HepG2 (cell line): ENCODE measurements at regions not wholly inside any gene's neighbourhood (a gene's known extent, or its start where the extent isn't known, plus 50 kb on each side); places are given as distances from the start of the nearest gene placed in this dataset.

ENCODE experiments used
- ATAC-seq: fragments of 200-7000 bp; cut with Tn5 transposase; 3 replicates; pipeline ENCODE4 v1.9.1; 2020; ENCODE audit warnings: mild to moderate bottlenecking, moderate library complexity
- BruUV-seq: library from RNA; stranded (reverse); fragments of 400-500 nt; replicated peaks from 2 replicates; lab custom pipeline; 2021; lab: Mats Ljungman, UMichigan
- CTCF ChIA-PET: fragments of 300-600 bp; formaldehyde crosslinking; extraction: SDS; loops from one replicate; lab custom pipeline; 2021; ENCODE audit warnings: low total read pairs, inconsistent platforms, low intra/inter-chr PET ratio; lab: Yijun Ruan, JAX
- POLR2A ChIA-PET: fragments of 350-600 bp; sonication (Branson Sonifier 250); formaldehyde crosslinking; loops from one replicate; lab custom pipeline; 2020; ENCODE audit warnings: antibody characterized with exemption, inconsistent platforms; lab: Yijun Ruan, JAX
- DNase-seq: peaks from one replicate; pipeline ENCODE4 v3.0.0-alpha.2; 2015; ENCODE audit warnings: low spot score
- FAIRE-seq: peaks from 3 replicates; lab custom pipeline; 2011; peaks lifted over from hg19 to GRCh38; lab: Jason Lieb, UNC
- H2AFZ ChIP-seq: one replicate; pipeline ENCODE4 v1.6.1; 2011; ENCODE audit warnings: low read length, inconsistent platforms
- H3K27ac ChIP-seq: fragments of 300-600 bp; 3 replicates; pipeline ENCODE4 v1.8.0; 2011; ENCODE audit warnings: mixed run types, mild to moderate bottlenecking, mixed read lengths, low read length, inconsistent platforms; ENCODE audit not compliant: insufficient read depth; ENCODE audit errors: extremely low read length
- H3K27me3 ChIP-seq, 2 experiments: fragments of 200-600 bp in 1 of 2; 2 replicates in 1 of 2; 3 replicates in 1 of 2; pipeline versions ENCODE4 v1.6.0 to v1.8.0; 2011; ENCODE audit warnings: low read length in 2 of 2, mild to moderate bottlenecking in 2 of 2, moderate library complexity in 2 of 2, inconsistent platforms in 1 of 2; ENCODE audit not compliant: insufficient read depth in 2 of 2, control insufficient read depth in 1 of 2
- H3K36me3 ChIP-seq, 2 experiments: fragments of 200-600 bp in 1 of 2; replicated peaks in 1 of 2; 2 replicates in 1 of 2; 3 replicates in 1 of 2; pipeline versions ENCODE4 v1.5.1 to v1.8.0; 2011; ENCODE audit warnings: low read length in 2 of 2, inconsistent platforms in 1 of 2; ENCODE audit not compliant: insufficient read depth in 2 of 2, control insufficient read depth in 1 of 2
- H3K4me1 ChIP-seq: 2 replicates; pipeline ENCODE4 v1.5.1; 2012; ENCODE audit warnings: low read length, inconsistent platforms; ENCODE audit not compliant: insufficient read depth
- H3K4me2 ChIP-seq: 2 replicates; pipeline ENCODE4 v1.6.0; 2011; ENCODE audit warnings: low read depth, low read length, inconsistent platforms
- H3K4me3 ChIP-seq, 3 experiments: fragments of 200-600 bp in 1 of 3; sonication (generic), shearing (Covaris generic) in 1 of 3; replicated peaks in 1 of 3; 2 replicates each; pipeline ENCODE4 v1.5.1; 2011 to 2016; ENCODE audit warnings: low read length in 3 of 3, inconsistent platforms in 2 of 3, low read depth in 2 of 3, mild to moderate bottlenecking in 2 of 3, control low read depth in 1 of 3, mixed read lengths in 1 of 3; ENCODE audit not compliant: insufficient read depth in 1 of 3
- H3K79me2 ChIP-seq: one replicate; pipeline ENCODE4 v1.6.1; 2011; ENCODE audit warnings: low read length, inconsistent platforms; ENCODE audit not compliant: insufficient read depth
- H3K9ac ChIP-seq: 2 replicates; pipeline ENCODE4 v1.6.0; 2011; ENCODE audit warnings: mild to moderate bottlenecking, low read depth, low read length, inconsistent platforms; ENCODE audit not compliant: insufficient read depth
- H3K9me3 ChIP-seq: 2 replicates; pipeline ENCODE4 v1.5.1; 2012; ENCODE audit warnings: mild to moderate bottlenecking, low read length
- H4K20me1 ChIP-seq: 2 replicates; pipeline ENCODE4 v1.6.0; 2011; ENCODE audit warnings: inconsistent platforms, mild to moderate bottlenecking, low read length, moderate library complexity; ENCODE audit not compliant: insufficient read depth
- ARHGAP35 ChIP-seq: sonication (generic); formaldehyde crosslinking; IDR thresholded peaks from 2 replicates; pipeline ENCODE4 v1.9.0; 2022; ENCODE audit warnings: mild to moderate bottlenecking, inconsistent platforms, moderate library complexity, missing genetic modification reagents, borderline replicate concordance
- BHLHE40 ChIP-seq: IDR thresholded peaks from 2 replicates; pipeline ENCODE4 v1.6.1; 2011; ENCODE audit warnings: low read length, improper control_type of control experiment
- CCDC6 ChIP-seq: sonication (generic); formaldehyde crosslinking; IDR thresholded peaks from 2 replicates; pipeline ENCODE4 v1.8.1; 2022; ENCODE audit warnings: mild to moderate bottlenecking, missing genetic modification reagents, moderate library complexity
- FOXO1 ChIP-seq: sonication (generic); formaldehyde crosslinking; IDR thresholded peaks from 2 replicates; pipeline ENCODE4 v1.4.0; 2020; ENCODE audit warnings: missing genetic modification reagents
- KLF9 ChIP-seq: IDR thresholded peaks from 2 replicates; pipeline ENCODE4 v1.6.1; 2016; ENCODE audit warnings: low read depth
- MXD3 ChIP-seq: IDR thresholded peaks from 2 replicates; pipeline ENCODE4 v1.6.1; 2016; ENCODE audit warnings: mild to moderate bottlenecking, missing biosample characterization, missing genetic modification reagents
- NFATC3 ChIP-seq: sonication (generic); formaldehyde crosslinking; IDR thresholded peaks from 2 replicates; pipeline ENCODE4 v1.5.1; 2020; ENCODE audit warnings: mild to moderate bottlenecking, missing genetic modification reagents
- ZNF296 ChIP-seq: sonication (generic); formaldehyde crosslinking; conservative IDR thresholded peaks from 2 replicates; pipeline ENCODE4 v1.5.0; 2020; ENCODE audit warnings: mild to moderate bottlenecking, missing genetic modification reagents
- ZNF552 ChIP-seq: sonication (generic); formaldehyde crosslinking; IDR thresholded peaks from 2 replicates; pipeline ENCODE4 v1.9.0; 2022; ENCODE audit warnings: missing genetic modification reagents, mild to moderate bottlenecking, borderline replicate concordance
- ZNF614 ChIP-seq: IDR thresholded peaks from 2 replicates; pipeline ENCODE4 v1.6.1; 2018; ENCODE audit warnings: missing biosample characterization, missing genetic modification reagents, inconsistent platforms, borderline replicate concordance
- ZNF674 ChIP-seq: sonication (generic); formaldehyde crosslinking; IDR thresholded peaks from 2 replicates; pipeline ENCODE4 v1.5.0; 2020; ENCODE audit warnings: low read depth, mild to moderate bottlenecking, missing genetic modification reagents
- WGBS: methylation state at CpG from one replicate; pipeline ENCODE4 v1.1.6; 2017; ENCODE audit warnings: low lambda C conversion rate; 5-methylcytosine and 5-hydroxymethylcytosine counted together
- in situ Hi-C: cut with HindIII; loops from 2 replicates; pipeline ENCODE4 v1.10.0; 2017; ENCODE audit warnings: low pct_unique_long_range_greater_than_20kb; ENCODE audit not compliant: extremely low pct_ligation_motif_present
- intact Hi-C: fragments of 100-400 bp; cut with micrococcal nuclease; formaldehyde crosslinking; loops from one replicate; pipeline ENCODE4 v1.10.0; 2022; ENCODE audit not compliant: unreplicated experiment
- TF ChIP-seq, protein P1 (sequence below): sonication (generic); formaldehyde crosslinking; conservative IDR thresholded peaks from 2 replicates; pipeline ENCODE4 v1.8.1; 2023; ENCODE audit warnings: missing genetic modification reagents
- TF ChIP-seq, protein P2 (sequence below): sonication (generic); formaldehyde crosslinking; IDR thresholded peaks from 2 replicates; pipeline ENCODE4 v1.4.0; 2020; ENCODE audit warnings: mild to moderate bottlenecking, low read depth, missing genetic modification reagents

DNA sequence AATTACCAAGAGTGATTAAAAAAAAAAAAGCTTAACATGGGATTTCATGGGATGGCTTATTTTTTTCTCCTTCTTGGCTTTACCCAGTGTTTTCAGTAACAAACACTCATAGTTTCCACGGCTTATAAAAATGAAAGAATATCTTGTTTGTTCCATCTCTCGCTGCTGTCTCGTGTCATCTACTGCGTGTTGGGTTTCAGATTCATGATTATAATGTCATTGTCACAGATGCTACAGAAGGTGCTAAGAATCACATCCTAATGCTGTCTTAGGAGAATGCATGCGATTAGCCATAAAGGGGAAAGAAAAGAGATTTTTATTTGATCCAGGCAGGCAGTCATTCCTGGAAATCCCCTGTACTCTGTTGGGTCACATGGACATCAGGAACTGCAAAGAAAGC is 1267.6 kb upstream of the TMEM132C start:
- intact Hi-C loops (no loop called here), in situ Hi-C loops (no loop called here)
- Histone ChIP-seq H3K4me2 (no peak overlapping the region), H3K36me3 (no peaks in the 10 kb centered on the region), H3K27me3 (no peaks in the 10 kb centered on the region), H3K79me2 (no peaks in the 10 kb centered on the region), H3K27ac (no peak overlapping the region), H3K4me1 (no peaks in the 10 kb centered on the region), H4K20me1 (no peaks in the 10 kb centered on the region), H3K4me3 (no peak overlapping the region), H3K9me3 (peaks cover 59% of the 10 kb centered on the region), H3K9ac (no peak overlapping the region), H2AFZ (no peak overlapping the region)
- POLR2A ChIA-PET = no interaction called here
- FAIRE-seq (no peak), DNase-seq (no peak), ATAC-seq (no peak)
- no TSS peak for BruUV-seq
- CTCF ChIA-PET = no interaction called here
- WGBS = 25% methylated on average over 5 of the region's 5 CpGs
- TF ChIP-seq ARHGAP35 (CRISPR knock-in tag) (no peak), CCDC6 (no peak), MXD3 (CRISPR knock-in tag) (no peak), ZNF552 (CRISPR knock-in tag) (no peak), KLF9 (no peak), ZNF674 (CRISPR knock-in tag) (no peak), ZNF296 (no peak), BHLHE40 (no peak), ZNF614 (CRISPR knock-in tag) (no peak), FOXO1 (no peak), NFATC3 (CRISPR knock-in tag) (no peak)
- TF ChIP-seq, protein P1, sequence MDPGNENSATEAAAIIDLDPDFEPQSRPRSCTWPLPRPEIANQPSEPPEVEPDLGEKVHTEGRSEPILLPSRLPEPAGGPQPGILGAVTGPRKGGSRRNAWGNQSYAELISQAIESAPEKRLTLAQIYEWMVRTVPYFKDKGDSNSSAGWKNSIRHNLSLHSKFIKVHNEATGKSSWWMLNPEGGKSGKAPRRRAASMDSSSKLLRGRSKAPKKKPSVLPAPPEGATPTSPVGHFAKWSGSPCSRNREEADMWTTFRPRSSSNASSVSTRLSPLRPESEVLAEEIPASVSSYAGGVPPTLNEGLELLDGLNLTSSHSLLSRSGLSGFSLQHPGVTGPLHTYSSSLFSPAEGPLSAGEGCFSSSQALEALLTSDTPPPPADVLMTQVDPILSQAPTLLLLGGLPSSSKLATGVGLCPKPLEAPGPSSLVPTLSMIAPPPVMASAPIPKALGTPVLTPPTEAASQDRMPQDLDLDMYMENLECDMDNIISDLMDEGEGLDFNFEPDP (CRISPR knock-in tag) = no peak
- TF ChIP-seq, protein P2, sequence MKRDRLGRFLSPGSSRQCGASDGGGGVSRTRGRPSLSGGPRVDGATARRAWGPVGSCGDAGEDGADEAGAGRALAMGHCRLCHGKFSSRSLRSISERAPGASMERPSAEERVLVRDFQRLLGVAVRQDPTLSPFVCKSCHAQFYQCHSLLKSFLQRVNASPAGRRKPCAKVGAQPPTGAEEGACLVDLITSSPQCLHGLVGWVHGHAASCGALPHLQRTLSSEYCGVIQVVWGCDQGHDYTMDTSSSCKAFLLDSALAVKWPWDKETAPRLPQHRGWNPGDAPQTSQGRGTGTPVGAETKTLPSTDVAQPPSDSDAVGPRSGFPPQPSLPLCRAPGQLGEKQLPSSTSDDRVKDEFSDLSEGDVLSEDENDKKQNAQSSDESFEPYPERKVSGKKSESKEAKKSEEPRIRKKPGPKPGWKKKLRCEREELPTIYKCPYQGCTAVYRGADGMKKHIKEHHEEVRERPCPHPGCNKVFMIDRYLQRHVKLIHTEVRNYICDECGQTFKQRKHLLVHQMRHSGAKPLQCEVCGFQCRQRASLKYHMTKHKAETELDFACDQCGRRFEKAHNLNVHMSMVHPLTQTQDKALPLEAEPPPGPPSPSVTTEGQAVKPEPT = no peak
